ENCODE measurements at regions not wholly inside any gene's neighbourhood (a gene's known extent, or its start where the extent isn't known, plus 50 kb on each side); places are given as distances from the start of the nearest gene placed in this dataset.
"Not testable (repeated sequence)": the region's sequence is repeated elsewhere in the genome, so short reads cannot be mapped to it uniquely, and the experiment has no call there.

DNA sequence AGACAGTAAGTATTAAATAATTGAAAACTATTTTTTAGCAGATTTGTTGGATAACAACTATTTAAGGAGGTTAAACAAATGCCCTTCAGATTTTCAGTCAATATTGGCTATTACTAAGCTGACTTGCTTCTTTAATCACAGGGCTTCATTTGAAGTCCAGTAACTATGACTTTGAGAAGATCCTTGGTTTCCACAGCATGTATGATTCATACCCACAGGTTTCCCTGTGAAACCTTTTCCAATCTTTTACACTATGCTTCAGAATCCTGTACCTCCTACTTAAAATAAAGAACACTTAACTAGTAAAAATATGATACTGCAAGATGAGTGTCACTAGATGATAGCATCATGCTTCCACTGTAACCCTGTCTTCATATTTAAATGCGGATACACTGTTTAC is 211.9 kb downstream of the SPATA31A1 start:
- DNase-seq: not testable (repeated sequence)

DNA sequence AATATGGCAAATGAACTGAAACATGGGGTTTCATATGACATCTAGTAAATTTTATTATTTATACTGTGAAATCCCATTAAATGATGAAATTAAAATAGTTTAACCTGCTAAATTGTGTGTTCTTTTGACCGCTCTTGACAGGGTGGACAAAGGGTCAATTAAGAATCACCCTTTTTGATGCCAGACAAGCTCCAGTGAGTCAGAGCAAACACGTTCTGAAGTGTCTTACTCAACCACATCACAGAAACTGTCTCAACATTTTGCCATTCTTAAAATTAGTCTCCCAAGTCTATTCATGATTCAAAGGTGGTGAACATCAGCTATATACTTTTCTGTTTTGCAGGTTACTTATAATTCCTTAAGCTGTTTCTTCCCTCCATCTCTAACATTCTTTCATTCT is 213.4 kb downstream of the SPATA31A1 start:
- not testable (repeated sequence) for DNase-seq

GRCh38 chr9:39573024-39574022 is 217.9 kb downstream of the SPATA31A1 start:
- DNase-seq: not testable (repeated sequence)

DNA sequence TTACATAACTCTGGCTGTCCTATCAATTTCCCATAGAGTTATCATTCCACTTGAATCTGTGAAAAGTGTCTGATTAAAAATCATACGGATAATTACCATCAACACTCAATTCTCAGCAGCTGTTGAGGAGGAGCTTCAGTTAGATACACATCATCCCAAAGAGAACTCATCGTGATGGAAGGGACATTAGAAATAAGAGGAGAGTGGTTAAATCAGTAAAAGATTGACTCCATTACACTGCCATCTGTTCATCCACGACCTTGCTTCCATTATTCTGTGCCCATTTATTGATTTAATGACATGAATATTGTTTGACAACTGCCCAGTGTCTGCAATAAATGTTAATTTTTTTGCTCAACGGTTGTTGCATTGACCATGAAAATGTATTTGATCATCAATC is 223.5 kb downstream of the SPATA31A1 start:
- not testable (repeated sequence) for DNase-seq

GRCh38 chr9:39581296-39581695 is 225.8 kb downstream of the SPATA31A1 start:
- DNase-seq: not testable (repeated sequence)

GRCh38 chr9:39582677-39583412 is 227.4 kb downstream of the SPATA31A1 start:
- DNase-seq: not testable (repeated sequence)

- not testable (repeated sequence) for DNase-seq
Measured at GRCh38 chr9:39583413-39583747, 227.9 kb downstream of the SPATA31A1 start.

DNA sequence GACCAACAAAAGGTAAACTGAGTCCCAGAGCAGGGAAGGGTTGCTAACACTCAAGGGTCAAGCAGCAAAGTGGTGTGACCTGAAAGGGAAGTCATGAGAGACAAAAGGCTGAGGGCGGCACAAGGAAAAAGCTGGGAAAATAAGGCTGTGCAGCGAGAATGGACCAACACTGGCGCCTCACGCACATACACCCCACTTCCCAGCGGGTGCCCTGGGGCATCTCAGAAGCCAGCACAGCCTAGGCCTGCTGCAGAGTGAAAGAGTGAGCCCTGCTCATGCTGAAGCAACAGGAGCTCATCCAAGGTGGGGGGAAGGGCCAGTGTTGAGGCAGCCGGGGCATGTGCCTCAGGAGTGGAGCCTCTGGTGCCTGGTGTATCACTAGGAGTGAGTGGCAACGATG is 229.8 kb downstream of the SPATA31A1 start:
- DNase-seq: not testable (repeated sequence)

DNA sequence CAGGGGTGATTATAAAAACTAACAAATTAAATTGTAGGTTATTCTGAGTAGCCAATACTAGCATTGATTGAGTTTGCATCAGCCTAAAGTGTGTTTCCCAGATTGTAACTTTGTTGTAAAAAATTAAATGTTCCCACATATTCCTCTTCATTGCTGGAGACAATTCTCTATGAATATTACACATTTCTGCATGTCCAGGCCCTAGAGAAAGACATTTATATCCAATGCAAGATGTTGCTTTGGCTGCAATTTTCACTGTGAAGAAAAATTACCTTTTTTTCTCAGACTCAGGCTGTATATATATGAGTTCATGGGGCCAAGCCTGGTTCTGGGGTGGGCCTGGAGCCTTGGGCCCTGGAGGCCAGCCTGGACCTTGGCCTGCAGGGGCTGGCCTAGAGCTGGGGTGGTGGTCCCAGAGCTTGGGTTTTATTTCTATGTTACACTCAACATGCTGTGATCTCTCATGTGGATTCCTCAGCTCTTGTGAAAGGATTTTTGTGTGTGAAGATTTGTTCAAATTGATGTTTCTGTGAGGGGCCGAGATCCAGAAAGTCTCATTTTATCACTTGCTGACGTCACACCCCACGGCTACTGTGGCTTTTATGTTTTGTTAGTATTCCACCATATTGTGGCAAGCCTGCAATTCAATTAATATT is 232.5 kb downstream of the SPATA31A1 start:
- no peak for DNase-seq

DNA sequence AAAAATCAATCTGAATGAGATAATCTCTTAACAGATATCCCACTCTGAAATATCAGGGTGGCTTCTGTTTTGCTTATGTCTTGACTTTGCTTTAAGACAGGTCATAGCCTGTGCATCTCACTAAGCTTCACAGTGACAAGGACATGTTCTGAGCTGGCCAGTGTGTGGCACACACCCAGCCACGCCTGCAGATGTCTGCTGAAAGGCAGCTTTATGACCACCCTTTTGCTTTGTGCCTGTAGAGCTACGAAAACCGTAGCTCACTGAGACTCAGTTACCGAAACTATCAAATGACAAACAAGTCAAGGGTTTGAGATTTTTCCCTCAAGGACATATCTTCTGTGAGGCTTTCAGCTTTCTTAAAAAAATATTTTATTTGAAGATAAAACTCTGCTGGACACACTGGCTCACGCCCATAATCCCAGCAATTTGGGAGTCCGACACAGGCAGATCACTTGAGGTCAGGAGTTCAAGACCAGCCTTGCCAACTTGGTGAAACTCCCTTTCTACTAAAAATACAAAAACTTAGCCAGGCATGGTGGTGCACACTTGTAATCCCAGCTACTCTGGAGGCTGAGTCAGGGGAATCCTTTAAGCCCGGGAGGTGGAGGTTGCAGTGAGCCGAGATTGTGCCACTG is 233.2 kb downstream of the SPATA31A1 start:
- DNase-seq: no peak

DNA sequence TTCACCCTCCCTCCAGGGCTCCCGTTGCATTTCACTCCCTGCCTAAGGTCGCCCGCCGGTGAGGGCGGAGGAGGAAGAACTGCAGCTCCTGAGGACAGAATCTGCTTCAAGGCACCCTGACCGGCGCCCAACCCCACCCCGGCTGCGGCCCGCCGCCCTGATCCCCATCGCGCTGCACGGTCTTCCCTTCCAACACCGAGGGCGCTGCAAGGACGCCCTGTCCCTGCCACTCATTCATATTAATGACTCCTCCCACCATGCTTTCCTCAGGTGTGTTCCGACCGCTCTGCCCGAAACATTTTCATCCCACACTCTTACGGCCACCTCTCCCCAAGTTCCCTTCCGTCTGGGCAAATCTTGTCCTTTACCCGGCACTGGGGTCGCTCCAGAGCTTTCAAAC is 248.6 kb downstream of the SPATA31A1 start:
- not testable (repeated sequence) for DNase-seq

DNA sequence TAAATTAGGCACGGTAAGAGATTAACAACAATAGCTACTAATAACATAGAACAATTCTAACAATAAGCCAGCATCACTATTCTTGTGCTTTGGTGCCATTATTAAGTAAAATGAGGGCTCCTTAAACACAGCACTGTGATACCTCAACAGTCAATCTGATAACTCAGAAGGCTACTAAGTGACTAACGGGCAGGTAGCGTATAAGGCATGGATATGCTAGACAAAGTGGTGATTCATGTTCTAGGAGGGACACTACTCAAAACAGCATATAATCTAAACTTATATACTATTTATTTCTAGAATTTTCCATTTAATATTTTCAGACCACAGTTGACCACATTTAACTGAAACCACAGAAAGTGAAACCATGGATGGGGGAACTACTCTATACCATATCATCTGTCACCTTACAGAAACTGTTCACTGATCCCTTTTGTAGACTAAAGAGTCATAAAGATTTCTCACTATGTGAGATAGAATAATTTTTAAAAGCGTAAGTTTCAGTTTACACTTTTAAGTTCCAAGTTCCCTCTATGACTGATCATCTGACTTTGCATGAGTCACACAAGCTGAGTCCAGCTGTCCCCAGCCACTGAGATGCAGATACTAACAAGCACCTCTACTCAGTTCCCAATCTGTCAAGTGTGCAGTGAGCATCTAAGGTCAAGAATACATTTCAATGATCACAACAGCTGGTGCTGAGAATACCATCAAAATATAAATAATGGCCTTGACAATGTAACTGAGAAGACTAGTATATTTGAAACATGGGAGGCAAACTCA is 256.2 kb downstream of the SPATA31A1 start:
- not testable (repeated sequence) for DNase-seq

- DNase-seq: not testable (repeated sequence)
Measured at GRCh38 chr9:39616480-39616879, 261.0 kb downstream of the SPATA31A1 start.

- not testable (repeated sequence) for DNase-seq
Measured at GRCh38 chr9:39624048-39624447, 268.6 kb downstream of the SPATA31A1 start.

DNA sequence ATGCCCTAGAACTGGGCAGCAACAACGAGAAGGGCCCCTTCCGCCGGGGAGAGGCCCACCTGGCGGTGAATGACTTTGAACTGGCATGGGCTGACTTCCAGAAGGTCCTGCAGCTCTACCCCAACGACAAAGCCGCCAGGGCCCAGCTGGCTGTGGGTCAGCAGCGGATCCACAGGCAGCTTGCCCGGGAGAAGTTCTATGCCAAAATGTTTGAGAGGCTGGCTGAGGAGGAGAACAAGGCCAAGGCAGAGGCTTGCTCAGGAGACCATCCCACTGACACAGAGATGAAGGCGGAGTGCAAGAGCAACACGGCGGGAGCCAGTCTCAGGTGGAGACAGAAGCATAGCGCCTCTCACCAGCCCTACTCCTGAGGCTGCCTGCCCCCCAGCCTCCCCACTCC is 276.6 kb downstream of the SPATA31A1 start:
- not testable (repeated sequence) for DNase-seq

GRCh38 chr9:39649029-39649428 is 293.6 kb downstream of the SPATA31A1 start:
- not testable (repeated sequence) for DNase-seq

- DNase-seq: not testable (repeated sequence)
Measured at GRCh38 chr9:39656960-39657603, 301.6 kb downstream of the SPATA31A1 start.

- not testable (repeated sequence) for DNase-seq
Measured at GRCh38 chr9:39663020-39663419, 307.6 kb downstream of the SPATA31A1 start.

GRCh38 chr9:39663713-39664112 is 308.2 kb downstream of the SPATA31A1 start:
- DNase-seq: not testable (repeated sequence)

- not testable (repeated sequence) for DNase-seq
Measured at GRCh38 chr9:39665020-39665419, 309.6 kb downstream of the SPATA31A1 start.
